DOHH2 (cell line): ENCODE measurements at regions not wholly inside any gene's neighbourhood (a gene's known extent, or its start where the extent isn't known, plus 50 kb on each side); places are given as distances from the start of the nearest gene placed in this dataset.
"Not testable (repeated sequence)": the region's sequence is repeated elsewhere in the genome, so short reads cannot be mapped to it uniquely, and the experiment has no call there.

ENCODE experiments used
- H3F3A ChIP-seq: fragments of 200-600 bp; sonication (generic), shearing (Covaris generic); 2 replicates; pipeline ENCODE4 v1.6.0; 2016; ENCODE audit warnings: antibody characterized with exemption, mild to moderate bottlenecking; ENCODE audit not compliant: control insufficient read depth, insufficient read depth
- H3K27ac ChIP-seq: fragments of 200-600 bp; sonication (generic); 2 replicates; pipeline ENCODE4 v1.5.1; 2014; ENCODE audit warnings: low read depth, mild to moderate bottlenecking, low read length, moderate library complexity
- H3K27me3 ChIP-seq: fragments of 200-600 bp; sonication (generic); 2 replicates; pipeline ENCODE4 v1.6.1; 2014; ENCODE audit warnings: mild to moderate bottlenecking, low read length, mixed read lengths; ENCODE audit not compliant: control insufficient read depth
- H3K36me3 ChIP-seq: fragments of 200-600 bp; sonication (generic); 2 replicates; pipeline ENCODE4 v1.6.1; 2014; ENCODE audit warnings: mild to moderate bottlenecking, low read length, moderate library complexity, mixed read lengths; ENCODE audit not compliant: control insufficient read depth
- H3K4me1 ChIP-seq: fragments of 200-600 bp; sonication (generic); 2 replicates; pipeline ENCODE4 v1.6.1; 2014; ENCODE audit warnings: mild to moderate bottlenecking, low read length, mixed read lengths; ENCODE audit not compliant: control insufficient read depth
- H3K4me2 ChIP-seq: fragments of 200-600 bp; sonication (generic); 2 replicates; pipeline ENCODE4 v1.6.0; 2014; ENCODE audit warnings: mild to moderate bottlenecking, low read length, moderate library complexity
- H3K4me3 ChIP-seq: fragments of 200-600 bp; sonication (generic); 2 replicates; pipeline ENCODE4 v1.5.1; 2014; ENCODE audit warnings: mild to moderate bottlenecking, low read length, mixed read lengths
- H3K79me2 ChIP-seq: fragments of 200-600 bp; sonication (generic); 2 replicates; pipeline ENCODE4 v1.6.1; 2014; ENCODE audit warnings: mild to moderate bottlenecking, low read length, mixed read lengths; ENCODE audit not compliant: control insufficient read depth
- H3K9me2 ChIP-seq: fragments of 200-600 bp; sonication (generic); replicated peaks from 2 replicates; pipeline ENCODE4 v1.6.1; 2014; ENCODE audit warnings: mild to moderate bottlenecking, low read length, mixed read lengths; ENCODE audit not compliant: control insufficient read depth
- H3K9me3 ChIP-seq: fragments of 200-600 bp; sonication (generic); 2 replicates; pipeline ENCODE4 v1.6.1; 2014; ENCODE audit warnings: antibody characterized with exemption, low read length, mixed read lengths; ENCODE audit not compliant: control insufficient read depth, insufficient read depth
- H4K20me1 ChIP-seq: fragments of 200-600 bp; sonication (generic); 2 replicates; pipeline ENCODE4 v1.6.0; 2014; ENCODE audit warnings: low read depth, mild to moderate bottlenecking, antibody characterized with exemption, low read length, moderate library complexity; ENCODE audit not compliant: control insufficient read depth, insufficient read depth
- CTCF ChIP-seq: fragments of 200-600 bp; sonication (generic); IDR thresholded peaks from one replicate; pipeline ENCODE4 v1.5.1; 2014; ENCODE audit warnings: antibody characterized with exemption, mild to moderate bottlenecking, low read depth, low read length; ENCODE audit not compliant: poor library complexity, severe bottlenecking
- EZH2phosphoT487 ChIP-seq: fragments of 200-600 bp; sonication (generic); IDR thresholded peaks from 2 replicates; pipeline ENCODE4 v1.6.1; 2017; ENCODE audit warnings: borderline replicate concordance, mild to moderate bottlenecking, antibody characterized with exemption, low read length, moderate library complexity, mixed read lengths

- Histone ChIP-seq H3K27me3 (no peaks in the 10 kb centered on the region), H3K9me2 (no peaks in the 10 kb centered on the region), H3K27ac (no peak overlapping the region), H3K4me3 (no peak overlapping the region), H3F3A (no peaks in the 10 kb centered on the region), H3K79me2 (no peaks in the 10 kb centered on the region), H3K4me1 (no peaks in the 10 kb centered on the region), H3K36me3 (no peaks in the 10 kb centered on the region), H3K9me3 (no peaks in the 10 kb centered on the region), H3K4me2 (no peak overlapping the region), H4K20me1 (no peaks in the 10 kb centered on the region)
- TF ChIP-seq EZH2phosphoT487 (no peak), CTCF (no peak)
Measured at GRCh38 chr6:120451508-120451907, 882.8 kb downstream of the TBC1D32 start.

DNA sequence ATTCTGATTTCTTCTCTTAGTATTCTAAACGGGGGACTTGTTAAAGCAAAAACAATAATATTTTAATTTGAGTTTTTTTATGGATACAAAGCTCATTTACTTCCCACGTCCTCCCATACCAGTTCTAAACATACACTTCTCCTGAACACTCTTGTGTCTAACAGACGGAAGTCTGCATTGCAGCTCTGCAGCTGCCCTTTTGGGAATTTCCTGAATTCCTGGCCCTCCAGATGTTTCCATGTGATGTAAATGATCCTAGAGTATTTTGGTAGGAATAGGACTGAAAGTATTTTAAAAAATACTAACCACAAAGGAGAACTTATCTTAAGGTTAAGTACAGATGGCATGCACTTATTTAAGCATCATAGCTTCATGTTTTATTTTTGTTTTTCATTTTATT, 886.7 kb downstream of the TBC1D32 start:
- Histone ChIP-seq H3K27me3 (no peaks in the 10 kb centered on the region), H4K20me1 (no peaks in the 10 kb centered on the region), H3K27ac (no peak overlapping the region), H3F3A (no peaks in the 10 kb centered on the region), H3K4me1 (no peaks in the 10 kb centered on the region), H3K4me2 (no peak overlapping the region), H3K79me2 (no peaks in the 10 kb centered on the region), H3K36me3 (no peaks in the 10 kb centered on the region), H3K9me3 (no peaks in the 10 kb centered on the region), H3K9me2 (no peaks in the 10 kb centered on the region), H3K4me3 (no peak overlapping the region)
- no peak for TF ChIP-seq EZH2phosphoT487
- no peak for TF ChIP-seq CTCF

GRCh38 chr6:120432840-120433239, 901.4 kb downstream of the TBC1D32 start:
- not testable (repeated sequence) for H3K27ac ChIP-seq, H3K27me3 ChIP-seq, H3K4me1 ChIP-seq, H3K9me2 ChIP-seq, H3K9me3 ChIP-seq, H3F3A ChIP-seq, H3K36me3 ChIP-seq, H3K4me2 ChIP-seq, H4K20me1 ChIP-seq, H3K4me3 ChIP-seq, H3K79me2 ChIP-seq

DNA sequence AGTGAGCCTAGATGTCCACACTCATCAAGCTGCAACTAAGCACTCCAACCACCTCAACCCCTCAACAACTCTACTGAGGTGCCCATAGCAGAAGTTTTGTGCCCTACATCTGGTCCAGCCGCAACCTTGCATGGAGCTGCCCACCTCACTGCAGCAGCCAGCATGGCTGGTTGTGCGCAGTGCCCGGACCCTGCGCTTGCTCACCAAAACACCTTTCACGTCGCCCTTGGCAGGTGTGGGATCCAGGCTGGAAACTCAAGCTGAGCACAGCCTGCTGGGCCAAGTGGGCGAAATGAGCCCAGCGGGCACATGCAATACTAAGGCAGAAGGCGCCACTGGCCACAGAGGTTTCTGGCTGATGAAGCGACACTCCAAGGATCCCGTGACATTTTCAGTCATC, 902.4 kb downstream of the TBC1D32 start:
- Histone ChIP-seq H3F3A (no peaks in the 10 kb centered on the region), H3K27ac (no peak overlapping the region), H4K20me1 (no peaks in the 10 kb centered on the region), H3K9me2 (no peaks in the 10 kb centered on the region), H3K27me3 (no peaks in the 10 kb centered on the region), H3K36me3 (no peaks in the 10 kb centered on the region), H3K4me2 (no peak overlapping the region), H3K4me1 (no peaks in the 10 kb centered on the region), H3K79me2 (no peaks in the 10 kb centered on the region), H3K4me3 (no peak overlapping the region), H3K9me3 (no peaks in the 10 kb centered on the region; the same call in 1 of the 2 replicates)
- TF ChIP-seq EZH2phosphoT487 (no peak), CTCF (no peak)
